ENCODE measurements at regions not wholly inside any gene's neighbourhood (a gene's known extent, or its start where the extent isn't known, plus 50 kb on each side); places are given as distances from the start of the nearest gene placed in this dataset.

DNA sequence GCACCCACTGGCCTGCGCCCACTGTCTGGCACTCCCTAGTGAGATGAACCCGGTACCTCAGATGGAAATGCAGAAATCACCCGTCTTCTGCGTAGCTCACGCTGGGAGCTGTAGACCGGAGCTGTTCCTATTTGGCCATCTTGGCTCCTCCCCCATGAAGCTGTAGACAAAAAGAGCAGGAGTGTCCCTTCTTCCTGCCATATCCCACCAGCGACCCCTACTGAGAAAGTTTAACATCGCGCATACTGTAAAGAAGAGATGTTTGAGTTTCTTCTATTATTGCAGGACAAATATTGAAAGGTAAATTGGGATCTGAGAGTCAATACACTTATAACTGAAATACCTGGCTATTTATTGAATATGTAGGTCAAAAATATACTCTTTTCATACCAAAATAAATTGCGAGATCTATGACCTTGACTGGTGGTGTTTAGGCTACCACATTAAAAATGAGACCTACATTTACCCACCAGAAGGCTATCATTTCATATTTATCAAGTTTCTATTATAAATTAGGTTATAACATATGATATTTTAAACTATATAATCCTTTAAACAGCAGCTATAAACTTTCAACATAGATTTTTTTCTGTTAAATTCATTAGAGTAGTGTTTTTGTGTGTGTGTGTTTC, 586.3 kb downstream of the HTR1B start:
- TF ChIP-seq POLR2AphosphoS5 (IDR thresholded peaks at IDR 0.05; ENCODE audit: low read depth, low read length): no peak
- TF ChIP-seq POLR2A (IDR thresholded peaks at IDR 0.05; ENCODE audit: low read depth, low read length): no peak
